ENCODE measurements at regions not wholly inside any gene's neighbourhood (a gene's known extent, or its start where the extent isn't known, plus 50 kb on each side); places are given as distances from the start of the nearest gene placed in this dataset.

DNA sequence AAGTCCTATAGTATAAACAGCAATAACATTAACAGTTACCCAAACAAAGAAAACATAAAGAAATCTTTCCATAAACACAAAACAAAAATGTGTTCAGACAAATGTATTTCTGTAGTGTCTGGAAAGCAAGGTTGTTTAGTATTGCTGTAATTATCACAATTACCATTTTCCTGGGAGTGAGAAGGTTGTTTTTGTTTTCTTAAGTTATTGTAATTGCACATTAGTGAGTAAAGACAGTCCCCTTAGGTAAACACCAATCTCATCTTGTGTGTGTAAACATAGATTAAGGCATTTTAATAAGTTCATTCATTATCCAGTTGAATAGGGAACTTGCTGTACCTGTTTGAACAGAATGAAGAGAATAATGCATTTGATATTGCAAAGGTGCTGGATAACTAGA, 356.9 kb upstream of the ADGRL4 start:
- no peak for DNase-seq (ENCODE audit: low read depth, low spot score)

DNA sequence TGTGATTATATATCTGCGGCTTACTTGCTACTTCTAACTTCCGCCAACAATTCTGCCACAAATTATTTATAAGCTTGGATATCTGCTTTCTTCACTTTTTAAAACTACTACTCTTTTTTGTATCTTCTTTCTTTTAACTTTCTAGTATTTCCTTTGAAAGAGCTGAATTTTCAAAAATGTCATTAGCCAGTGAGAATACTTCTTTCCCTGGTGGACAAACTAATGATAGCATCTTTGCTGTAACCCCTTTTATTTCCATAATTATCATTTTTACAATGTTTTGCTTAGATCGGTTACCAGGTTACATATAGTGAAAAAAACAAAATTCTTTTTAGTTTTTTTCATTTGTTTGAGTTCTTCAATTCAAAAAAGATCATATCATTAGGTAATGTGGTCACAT, 355.9 kb upstream of the ADGRL4 start:
- DNase-seq (ENCODE audit: low read depth, low spot score) = no peak

DNA sequence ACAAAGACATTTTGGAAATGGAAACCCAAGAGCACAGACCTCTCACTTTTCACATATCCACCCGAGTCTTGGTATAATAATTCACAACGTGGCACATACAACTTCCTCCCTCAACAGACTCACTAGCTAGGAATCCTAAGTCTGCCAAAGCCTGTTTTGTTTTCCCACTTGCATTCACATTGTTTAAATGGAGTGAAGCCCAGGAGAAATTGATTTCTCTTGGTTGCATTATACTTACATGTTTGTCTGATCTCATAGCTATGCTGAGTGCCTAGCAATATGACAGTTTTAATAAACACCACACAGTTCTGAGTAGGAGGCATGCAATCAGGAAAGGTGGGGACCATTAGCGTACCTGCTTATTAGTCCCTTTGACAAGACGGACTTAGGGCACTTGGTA, 348.6 kb upstream of the ADGRL4 start:
- no peak for DNase-seq (ENCODE audit: low read depth, low spot score)

DNA sequence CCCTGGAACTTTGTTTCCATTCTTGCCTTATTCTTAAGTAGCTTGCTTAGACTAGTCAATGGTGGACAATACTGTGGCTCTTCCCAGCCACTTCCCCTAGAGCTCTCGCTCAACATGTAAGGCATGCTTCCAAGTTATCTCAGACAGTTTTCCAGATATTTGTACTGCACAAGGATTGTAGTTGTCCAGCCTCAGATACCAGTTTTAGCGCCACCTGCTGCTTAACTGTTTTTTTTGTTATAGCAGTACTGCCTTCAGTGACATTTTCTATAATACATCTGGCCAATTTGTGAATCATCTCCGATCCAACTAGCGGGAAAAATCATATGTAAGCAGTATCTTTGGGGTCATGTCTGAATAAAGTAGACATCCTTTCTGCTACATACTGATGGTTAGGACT, 346.7 kb upstream of the ADGRL4 start:
- DNase-seq (ENCODE audit: low read depth, low spot score) = no peak

GRCh38 chr1:79326875-79327274, 320.3 kb upstream of the ADGRL4 start:
- DNase-seq (ENCODE audit: low read depth, low spot score) = no peak

GRCh38 chr1:79325705-79326104, 319.2 kb upstream of the ADGRL4 start:
- DNase-seq (ENCODE audit: low read depth, low spot score) = no peak

DNA sequence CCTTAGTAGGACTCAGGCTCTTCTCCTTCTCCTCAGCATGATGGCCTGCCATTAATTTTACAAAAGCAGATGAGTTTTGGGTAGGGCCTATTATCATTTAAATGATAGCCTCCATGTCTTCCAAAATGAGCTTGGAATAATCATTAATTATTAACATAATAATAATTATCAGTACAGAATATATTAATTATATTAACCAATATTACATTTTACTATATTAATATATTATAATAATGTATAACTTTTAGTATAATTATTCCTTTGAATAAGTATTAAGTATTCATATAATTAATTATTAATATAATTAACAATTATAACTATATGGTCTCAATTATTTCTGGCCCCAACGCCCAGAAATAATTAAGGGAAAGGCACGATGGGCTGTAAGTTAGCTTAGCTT, 318.6 kb upstream of the ADGRL4 start:
- DNase-seq (ENCODE audit: low read depth, low spot score) = no peak

DNA sequence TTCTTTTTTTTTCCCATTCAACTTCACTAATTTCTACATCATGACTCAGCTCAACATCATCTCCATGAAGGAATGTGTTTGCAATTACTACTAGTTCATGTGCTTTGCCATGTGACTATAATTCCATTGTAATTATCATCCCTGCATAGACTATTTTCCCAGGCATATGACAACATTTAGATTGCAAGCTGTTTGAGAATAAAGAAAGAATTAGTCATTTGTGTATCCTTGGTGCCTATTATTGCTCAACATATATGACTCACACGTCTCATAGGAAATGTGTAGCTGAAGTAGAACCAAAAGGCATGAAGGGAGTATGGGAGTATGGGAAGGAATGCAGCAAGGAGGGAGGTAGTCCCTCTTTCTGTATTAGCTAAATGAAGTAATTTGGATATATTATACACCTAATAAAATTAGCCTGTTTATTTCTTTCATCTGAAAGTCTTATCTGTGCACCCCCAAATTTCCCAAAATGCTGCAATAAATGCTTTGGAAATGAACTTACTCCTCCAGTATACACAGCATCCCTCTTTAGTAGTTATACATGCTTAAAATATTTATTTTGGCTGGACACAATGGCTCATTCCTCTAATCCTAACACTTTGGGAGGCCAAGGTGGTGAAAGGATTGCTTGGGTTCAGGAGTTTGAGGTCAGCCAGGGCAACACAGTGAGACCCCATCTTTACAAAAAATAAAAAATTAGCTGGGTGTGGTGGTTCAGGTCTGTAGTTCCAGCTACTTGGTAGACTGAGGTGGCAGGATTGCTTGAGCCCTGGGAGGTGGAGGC, 316.9 kb upstream of the ADGRL4 start:
- peak; percentile 81 for DNase-seq (ENCODE audit: low read depth, low spot score)

GRCh38 chr1:79322511-79323027, 316.0 kb upstream of the ADGRL4 start:
- no peak for DNase-seq (ENCODE audit: low read depth, low spot score)

DNA sequence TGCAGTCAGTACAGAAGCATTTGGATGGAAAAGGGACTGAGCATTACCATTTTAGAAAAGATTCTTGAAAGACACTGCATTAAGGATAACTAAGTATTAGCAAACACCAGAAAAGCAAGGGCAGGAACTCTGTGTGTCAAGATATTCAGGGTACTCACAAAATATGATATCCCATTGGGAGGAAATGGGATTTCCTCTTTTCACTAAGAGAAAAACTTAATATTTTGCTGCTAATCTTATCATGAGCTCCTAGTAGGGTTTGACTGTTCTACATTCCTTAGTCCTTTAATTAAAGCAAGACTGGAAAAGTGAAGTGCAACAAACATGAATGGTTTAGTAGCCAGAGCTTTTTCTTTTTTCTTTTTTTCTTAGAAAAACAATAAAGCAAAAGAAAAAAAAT, 305.9 kb upstream of the ADGRL4 start:
- DNase-seq (ENCODE audit: low read depth, low spot score) = no peak

- no peak for DNase-seq (ENCODE audit: low read depth, low spot score)
These were observed 304.1 kb upstream of the ADGRL4 start for GRCh38 chr1:79310609-79311008.

DNA sequence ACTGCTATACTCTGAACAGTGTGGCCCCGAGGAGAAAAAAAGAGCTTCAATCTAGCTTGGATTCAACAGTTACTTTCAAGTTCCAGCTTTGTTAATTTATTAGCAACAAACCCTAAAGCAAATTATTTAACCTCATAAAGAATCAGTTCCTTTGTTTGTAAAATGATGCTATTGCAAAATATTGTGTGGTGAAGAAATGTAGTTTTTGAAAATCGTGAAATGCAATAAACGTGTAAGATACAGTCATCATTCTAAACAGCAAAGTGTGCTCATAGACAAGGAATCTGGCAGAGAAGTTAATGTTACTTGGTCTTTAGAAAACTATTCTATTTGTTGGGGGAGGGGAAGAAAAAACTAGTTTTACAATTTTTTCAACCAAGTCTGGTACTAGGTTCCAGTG, 297.6 kb upstream of the ADGRL4 start:
- DNase-seq (ENCODE audit: low read depth, low spot score) = no peak

- DNase-seq (ENCODE audit: low read depth, low spot score) = no peak
These were observed 296.5 kb upstream of the ADGRL4 start for GRCh38 chr1:79303040-79303439.

DNA sequence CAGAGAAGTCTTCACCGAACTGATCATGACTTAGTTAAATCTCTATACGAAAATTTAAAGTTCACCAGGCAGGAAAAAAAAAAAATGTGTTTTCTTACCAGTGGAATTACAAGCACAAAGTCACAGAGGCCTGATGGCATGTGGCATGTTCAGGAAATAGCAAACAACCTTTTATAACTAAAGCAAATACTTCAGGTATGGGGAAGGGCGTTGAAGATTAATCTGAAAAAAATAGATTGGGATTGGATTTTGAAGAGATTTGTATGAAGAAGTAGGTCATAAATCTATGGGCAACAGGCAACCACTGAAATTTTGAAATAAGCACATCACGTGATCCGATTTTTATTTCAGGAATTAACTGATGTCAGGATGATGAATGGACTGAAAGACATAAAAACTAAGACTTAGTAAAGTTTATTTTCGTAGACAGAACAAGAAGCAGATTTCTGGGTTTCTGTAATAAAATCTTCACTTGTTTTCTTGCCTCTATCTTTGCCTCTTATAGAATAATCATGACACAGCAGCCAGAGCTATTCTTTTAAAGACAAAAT, 295.9 kb upstream of the ADGRL4 start:
- DNase-seq (ENCODE audit: low read depth, low spot score) = no peak

- DNase-seq (ENCODE audit: low read depth, low spot score) = no peak
These were observed 289.4 kb upstream of the ADGRL4 start for GRCh38 chr1:79295967-79296366.

GRCh38 chr1:79293611-79294010, 287.1 kb upstream of the ADGRL4 start:
- no peak for DNase-seq (ENCODE audit: low read depth, low spot score)

DNA sequence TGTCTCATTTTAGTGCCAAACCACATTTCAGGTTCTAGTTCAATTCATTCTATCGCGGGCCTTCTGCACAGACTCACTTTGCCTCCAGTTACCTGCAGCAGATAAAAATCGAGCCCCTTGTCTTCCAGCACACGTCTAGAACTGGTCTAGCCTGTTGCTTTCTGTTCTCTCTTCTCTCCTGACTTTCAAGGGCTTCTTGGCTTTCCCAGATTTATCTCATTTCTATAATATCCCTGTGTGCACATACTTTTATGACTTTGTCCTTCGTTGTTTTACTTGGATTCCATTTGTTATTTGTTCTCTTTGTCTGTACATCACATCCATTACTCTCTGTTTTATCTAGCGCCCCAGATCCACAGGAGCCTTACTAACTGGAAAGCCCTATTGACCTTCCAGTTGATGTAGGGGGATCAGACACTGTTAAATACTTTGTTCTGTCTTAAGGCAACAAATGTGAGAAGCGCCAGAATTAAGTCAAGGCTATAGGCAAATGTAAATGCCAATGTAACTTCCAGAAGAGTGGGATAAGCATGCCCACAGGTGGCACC, 284.5 kb upstream of the ADGRL4 start:
- DNase-seq (ENCODE audit: low read depth, low spot score) = peak; percentile 54

DNA sequence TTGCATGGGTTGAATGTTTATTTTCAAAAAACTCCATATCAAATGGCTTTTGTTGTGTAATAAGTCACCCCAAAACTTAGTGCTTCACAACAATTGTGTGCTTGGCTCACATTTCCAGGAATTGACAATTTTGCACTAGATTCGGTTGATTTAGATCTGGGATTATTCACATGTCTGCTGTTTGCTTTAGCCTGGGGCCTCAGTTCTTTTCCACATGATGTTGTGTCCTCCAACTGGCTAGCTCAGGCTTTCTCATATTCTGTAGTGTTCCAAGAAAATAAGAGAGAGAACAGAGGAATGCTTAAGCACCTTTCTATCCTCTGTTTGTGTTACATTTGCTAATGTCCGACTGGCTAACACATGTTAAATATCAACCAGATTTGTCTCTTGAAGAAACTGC, 281.5 kb upstream of the ADGRL4 start:
- no peak for DNase-seq (ENCODE audit: low read depth, low spot score)

GRCh38 chr1:79285667-79286066, 279.1 kb upstream of the ADGRL4 start:
- no peak for DNase-seq (ENCODE audit: low read depth, low spot score)

DNA sequence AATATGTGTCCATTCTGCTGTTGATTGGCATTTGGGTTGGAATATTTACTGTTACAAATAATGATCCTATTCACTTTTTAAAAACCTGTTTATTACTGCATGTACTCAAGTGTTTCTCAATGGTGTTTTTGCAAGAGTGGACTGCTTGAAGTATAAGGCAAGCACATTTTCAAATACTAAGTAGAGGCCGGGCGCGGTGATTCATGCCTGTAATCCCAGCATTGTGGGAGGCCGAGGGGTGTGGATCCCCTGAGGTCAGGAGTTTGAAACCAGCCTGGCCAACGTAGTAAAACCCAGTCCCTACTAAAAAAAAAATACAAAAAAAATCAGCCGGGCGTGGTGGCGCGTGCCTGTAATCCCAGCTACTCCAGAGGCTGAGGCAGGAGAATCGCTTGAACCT, 276.9 kb upstream of the ADGRL4 start:
- no peak for DNase-seq (ENCODE audit: low read depth, low spot score)

- no peak for DNase-seq (ENCODE audit: low read depth, low spot score)
These were observed 274.9 kb upstream of the ADGRL4 start for GRCh38 chr1:79281442-79281841.

DNA sequence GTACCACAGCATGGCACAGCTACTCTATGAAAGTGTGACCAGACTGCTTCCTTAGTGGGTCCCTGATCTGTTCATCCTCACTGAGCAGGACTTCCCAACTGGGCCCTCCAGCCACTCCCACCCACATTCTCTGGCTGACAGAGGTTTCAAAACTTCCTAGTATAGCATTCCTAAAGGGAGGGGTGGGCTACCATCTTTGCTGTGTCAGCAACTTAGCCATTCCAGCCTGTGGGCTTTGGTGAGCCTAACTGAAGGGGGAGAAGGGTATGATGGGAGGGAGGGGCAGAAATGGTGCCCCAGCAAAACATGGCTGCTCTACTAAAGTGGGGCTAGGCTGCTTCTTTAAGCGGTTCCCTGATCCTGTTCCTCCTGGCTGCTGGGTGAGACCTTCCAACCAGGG, 265.2 kb upstream of the ADGRL4 start:
- DNase-seq (ENCODE audit: low read depth, low spot score) = no peak

All from brain pericyte (primary cell).